ENCODE measurements at regions not wholly inside any gene's neighbourhood (a gene's known extent, or its start where the extent isn't known, plus 50 kb on each side); places are given as distances from the start of the nearest gene placed in this dataset.

DNA sequence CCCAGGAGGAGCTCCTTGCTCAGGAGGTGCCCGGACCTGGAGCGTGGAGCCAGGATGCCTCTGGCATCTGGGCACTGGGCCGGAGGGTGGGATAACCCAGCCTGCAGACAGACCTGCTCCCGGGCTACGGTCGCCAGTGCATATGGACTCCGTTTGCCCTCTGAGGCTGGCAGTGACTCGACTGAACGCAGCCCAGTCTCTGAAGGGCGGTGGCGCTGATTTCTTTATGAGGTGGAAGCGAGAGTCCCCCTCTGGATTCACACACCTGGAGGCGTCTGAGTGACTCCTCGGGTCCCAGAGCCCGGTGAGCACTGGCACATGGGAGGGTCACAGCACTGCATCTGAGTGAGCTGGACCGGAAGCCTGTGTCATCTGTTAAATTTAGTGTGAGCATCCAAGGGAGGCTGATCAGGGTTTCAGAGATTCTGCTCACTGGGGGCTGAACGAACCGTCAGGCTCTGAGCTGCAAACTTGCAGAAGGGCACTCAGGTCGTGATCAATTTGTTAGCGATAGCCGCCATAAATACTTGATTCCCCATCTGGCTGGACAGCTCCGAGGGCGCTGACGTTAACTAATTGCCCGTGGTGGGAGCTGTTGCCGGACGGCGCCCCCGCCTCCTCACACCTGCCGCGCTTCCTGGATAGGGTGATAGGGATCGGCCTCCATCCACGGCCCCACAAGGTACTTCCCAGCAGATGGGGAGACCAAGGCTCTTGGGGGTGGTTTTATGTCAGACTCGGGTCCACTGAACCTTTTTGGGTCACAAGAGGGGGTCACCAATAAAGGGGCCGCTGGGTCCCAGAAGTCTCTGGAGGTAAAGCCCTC, 60.7 kb upstream of the TTC34 start:
- H3K36me3 Mint-ChIP-seq (ENCODE audit: low read depth): no peaks in the 10 kb centered on the region
- no peak overlapping the region for H3K27ac Mint-ChIP-seq
- no peak overlapping the region for H3K4me3 Mint-ChIP-seq
- peaks cover 8% of the 10 kb centered on the region for H3K9me3 Mint-ChIP-seq
- no peaks in the 10 kb centered on the region for H3K27me3 Mint-ChIP-seq (ENCODE audit: low read depth)
- H3K4me1 Mint-ChIP-seq (ENCODE audit: low read depth): no peaks in the 10 kb centered on the region

- no peaks in the 10 kb centered on the region for H3K36me3 Mint-ChIP-seq (ENCODE audit: low read depth)
- no peaks in the 10 kb centered on the region for H3K27me3 Mint-ChIP-seq (ENCODE audit: low read depth)
- no peak overlapping the region for H3K4me3 Mint-ChIP-seq
- H3K4me1 Mint-ChIP-seq (ENCODE audit: low read depth): no peaks in the 10 kb centered on the region
- peaks cover 8% of the 10 kb centered on the region for H3K9me3 Mint-ChIP-seq
- H3K27ac Mint-ChIP-seq: no peak overlapping the region
Observed at GRCh38 chr1:2862814-2863647, 61.5 kb upstream of the TTC34 start.

DNA sequence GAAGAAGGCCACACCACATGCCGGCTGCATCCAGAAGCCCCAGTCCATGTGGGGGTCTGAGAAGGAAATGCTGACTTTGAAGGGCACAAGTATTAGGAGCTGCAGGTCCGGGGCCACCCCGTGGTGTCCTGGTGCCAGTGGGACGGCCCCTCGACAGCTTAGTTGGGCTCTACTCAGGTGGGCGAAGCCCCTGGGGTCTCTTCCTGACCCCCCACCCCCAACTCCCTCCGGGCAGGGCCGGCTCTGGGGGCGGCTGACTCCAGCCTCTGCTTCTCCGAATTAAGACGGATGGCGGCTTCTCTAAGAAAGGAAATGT, 62.1 kb upstream of the TTC34 start:
- Mint-ChIP-seq H3K4me1 (ENCODE audit: low read depth) (no peaks in the 10 kb centered on the region), H3K27me3 (ENCODE audit: low read depth) (no peaks in the 10 kb centered on the region), H3K4me3 (no peak overlapping the region), H3K9me3 (peaks cover 6% of the 10 kb centered on the region), H3K36me3 (ENCODE audit: low read depth) (no peaks in the 10 kb centered on the region), H3K27ac (no peak overlapping the region)

- H3K36me3 Mint-ChIP-seq (ENCODE audit: low read depth): no peaks in the 10 kb centered on the region
- no peaks in the 10 kb centered on the region for H3K27me3 Mint-ChIP-seq (ENCODE audit: low read depth)
- H3K4me3 Mint-ChIP-seq: no peak overlapping the region
- no peaks in the 10 kb centered on the region for H3K4me1 Mint-ChIP-seq (ENCODE audit: low read depth)
- H3K9me3 Mint-ChIP-seq: no peaks in the 10 kb centered on the region
- H3K27ac Mint-ChIP-seq: no peak overlapping the region
Observed at GRCh38 chr1:2864203-2864905, 62.9 kb upstream of the TTC34 start.

DNA sequence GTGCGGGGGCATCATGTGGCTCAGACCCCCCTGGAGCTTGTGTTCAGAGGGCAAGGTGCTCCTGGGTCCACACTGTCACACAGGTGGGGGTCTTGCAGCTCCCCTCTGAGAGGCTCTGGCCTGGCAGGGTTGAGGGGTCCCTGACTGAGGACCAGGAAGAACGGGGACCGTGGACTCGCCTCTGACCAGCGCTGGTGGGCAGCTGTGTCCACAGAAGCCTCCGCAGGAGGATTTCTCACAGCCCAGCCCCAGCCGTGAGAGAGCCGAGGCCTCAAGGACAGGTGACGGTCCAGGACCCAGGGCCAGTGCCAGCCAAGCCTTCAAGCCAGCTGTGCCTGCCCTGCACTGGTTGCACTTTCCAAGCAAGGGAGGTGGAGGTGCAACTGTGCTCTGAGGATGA, 63.5 kb upstream of the TTC34 start:
- no peaks in the 10 kb centered on the region for H3K36me3 Mint-ChIP-seq (ENCODE audit: low read depth)
- no peaks in the 10 kb centered on the region for H3K4me1 Mint-ChIP-seq (ENCODE audit: low read depth)
- H3K4me3 Mint-ChIP-seq: no peak overlapping the region
- no peaks in the 10 kb centered on the region for H3K9me3 Mint-ChIP-seq
- H3K27ac Mint-ChIP-seq: no peak overlapping the region
- no peaks in the 10 kb centered on the region for H3K27me3 Mint-ChIP-seq (ENCODE audit: low read depth)

GRCh38 chr1:2865571-2866421, 64.3 kb upstream of the TTC34 start:
- peaks cover 3% of the 10 kb centered on the region for H3K9me3 Mint-ChIP-seq
- no peaks in the 10 kb centered on the region for H3K4me1 Mint-ChIP-seq (ENCODE audit: low read depth)
- H3K27ac Mint-ChIP-seq: no peak overlapping the region
- H3K36me3 Mint-ChIP-seq (ENCODE audit: low read depth): no peaks in the 10 kb centered on the region
- no peaks in the 10 kb centered on the region for H3K27me3 Mint-ChIP-seq (ENCODE audit: low read depth)
- no peak overlapping the region for H3K4me3 Mint-ChIP-seq

GRCh38 chr1:2866422-2867086, 65.1 kb upstream of the TTC34 start:
- no peak overlapping the region for H3K27ac Mint-ChIP-seq

GRCh38 chr1:2867087-2867425, 65.6 kb upstream of the TTC34 start:
- no peak overlapping the region for H3K27ac Mint-ChIP-seq
- no peak overlapping the region for H3K4me3 Mint-ChIP-seq

More at GRCh38 chr1:2866422-2867086, 65.1 kb upstream of the TTC34 start:
- Mint-ChIP-seq H3K36me3 (ENCODE audit: low read depth) (no peaks in the 10 kb centered on the region), H3K9me3 (peaks cover 8% of the 10 kb centered on the region), H3K27me3 (ENCODE audit: low read depth) (no peaks in the 10 kb centered on the region), H3K4me3 (no peak overlapping the region), H3K4me1 (ENCODE audit: low read depth) (no peaks in the 10 kb centered on the region)

DNA sequence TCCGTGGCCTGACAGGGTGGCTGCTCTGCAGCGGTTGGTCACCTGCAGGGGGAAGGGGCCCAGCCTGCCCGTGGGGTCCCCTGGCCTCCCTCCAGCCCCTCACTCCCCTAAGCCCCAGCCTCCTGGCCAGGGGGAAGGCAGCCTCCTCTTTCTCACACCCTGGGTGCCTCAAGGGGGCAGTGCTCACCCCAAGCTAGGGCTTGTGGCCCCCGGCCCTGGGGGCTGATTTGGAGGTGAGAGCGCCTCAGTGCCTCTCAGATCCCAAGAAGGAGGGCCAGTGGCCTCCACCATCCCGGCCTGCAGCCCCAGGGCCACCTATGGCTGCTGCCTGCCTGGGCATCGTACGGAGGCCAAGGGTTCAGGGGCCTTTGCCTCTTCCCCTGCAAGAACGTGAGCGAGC, 66.4 kb upstream of the TTC34 start:
- H3K36me3 Mint-ChIP-seq (ENCODE audit: low read depth): no peaks in the 10 kb centered on the region
- H3K4me1 Mint-ChIP-seq (ENCODE audit: low read depth): no peaks in the 10 kb centered on the region

More at GRCh38 chr1:2867087-2867425, 65.6 kb upstream of the TTC34 start:
- Mint-ChIP-seq H3K4me1 (ENCODE audit: low read depth) (no peaks in the 10 kb centered on the region), H3K9me3 (peaks cover 11% of the 10 kb centered on the region), H3K27me3 (ENCODE audit: low read depth) (no peaks in the 10 kb centered on the region), H3K36me3 (ENCODE audit: low read depth) (no peaks in the 10 kb centered on the region)

GRCh38 chr1:2868571-2869195, 67.2 kb upstream of the TTC34 start:
- Mint-ChIP-seq H3K27ac (no peak overlapping the region), H3K36me3 (ENCODE audit: low read depth) (no peaks in the 10 kb centered on the region), H3K4me1 (ENCODE audit: low read depth) (no peaks in the 10 kb centered on the region), H3K27me3 (ENCODE audit: low read depth) (no peaks in the 10 kb centered on the region), H3K4me3 (no peak overlapping the region), H3K9me3 (peaks cover 15% of the 10 kb centered on the region)

More for the DNA sequence above, 66.4 kb upstream of the TTC34 start:
- Mint-ChIP-seq H3K27me3 (ENCODE audit: low read depth) (no peaks in the 10 kb centered on the region), H3K9me3 (peaks cover 13% of the 10 kb centered on the region), H3K27ac (no peak overlapping the region), H3K4me3 (no peak overlapping the region)

GRCh38 chr1:2871246-2871815, 69.8 kb upstream of the TTC34 start:
- Mint-ChIP-seq H3K36me3 (ENCODE audit: low read depth) (no peaks in the 10 kb centered on the region), H3K4me3 (no peak overlapping the region), H3K9me3 (peaks cover 15% of the 10 kb centered on the region), H3K27me3 (ENCODE audit: low read depth) (no peaks in the 10 kb centered on the region), H3K27ac (no peak overlapping the region), H3K4me1 (ENCODE audit: low read depth) (no peaks in the 10 kb centered on the region)

DNA sequence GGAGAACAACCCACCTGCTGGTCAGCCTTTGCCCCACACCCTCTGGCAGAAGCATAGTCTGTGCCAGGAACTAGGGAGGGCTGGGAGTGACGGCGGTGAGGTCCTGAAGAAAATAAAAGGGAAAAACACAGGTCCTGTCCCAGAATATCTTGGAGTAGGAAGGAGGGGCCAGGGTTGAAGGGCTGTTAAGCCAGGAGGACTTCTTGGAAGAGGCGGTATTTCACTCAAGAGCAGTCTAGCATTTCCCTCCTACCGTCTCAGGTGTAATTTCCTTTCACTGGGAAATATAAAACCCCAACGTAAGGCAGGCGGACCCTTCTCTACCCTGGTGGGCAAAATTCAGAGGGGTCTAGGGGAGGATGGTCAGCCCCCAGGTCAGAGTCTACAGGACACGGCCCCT, 72.7 kb upstream of the TTC34 start:
- H3K27me3 Mint-ChIP-seq (ENCODE audit: low read depth): no peaks in the 10 kb centered on the region
- H3K4me3 Mint-ChIP-seq: no peak overlapping the region
- H3K4me1 Mint-ChIP-seq (ENCODE audit: low read depth): no peaks in the 10 kb centered on the region
- peaks cover 15% of the 10 kb centered on the region for H3K9me3 Mint-ChIP-seq
- H3K27ac Mint-ChIP-seq: no peak overlapping the region
- H3K36me3 Mint-ChIP-seq (ENCODE audit: low read depth): no peaks in the 10 kb centered on the region

Measured in T-helper 1 cell treated with Interleukin-12 subunit alpha and Interleukin-12 subunit beta and Interleukin-4 antibody, amounts not matched to agents 30 μg/mL and 1 μg/mL, for 36 hours (primary cell).